B cell (primary cell): ENCODE measurements at regions not wholly inside any gene's neighbourhood (a gene's known extent, or its start where the extent isn't known, plus 50 kb on each side); places are given as distances from the start of the nearest gene placed in this dataset.

Experiments
- ATAC-seq: fragments of 200-7000 bp; cut with Tn5 transposase; one replicate; pipeline ENCODE4 v1.10.0; 2021; ENCODE audit warnings: low read depth, mild to moderate bottlenecking, moderate number of reproducible peaks, moderate library complexity
- CTCF ChIA-PET: fragments of 350-600 bp; sonication (Branson Sonifier 250); formaldehyde crosslinking; loops from one replicate; lab custom pipeline; 2021; ENCODE audit warnings: antibody characterized with exemption, inconsistent platforms; lab: Charles Lee
- POLR2A ChIA-PET: fragments of 350-600 bp; sonication (Branson Sonifier 250); formaldehyde crosslinking; loops from one replicate; lab custom pipeline; 2021; ENCODE audit warnings: antibody characterized with exemption; lab: Charles Lee
- DNase-seq: peaks from one replicate; pipeline ENCODE4 v3.0.0; 2013
- H2AFZ ChIP-seq: 2 replicates; pipeline ENCODE4 v1.6.1; 2012; ENCODE audit warnings: mild to moderate bottlenecking, low read depth, low read length; ENCODE audit not compliant: insufficient read depth, poor library complexity, severe bottlenecking
- H3K27ac ChIP-seq, 2 donors: 1 replicate in 1 of 2; 2 replicates in 1 of 2; pipeline ENCODE4 v1.5.1; 2012 to 2013; ENCODE audit warnings: low read length in 2 of 2, mild to moderate bottlenecking in 2 of 2, moderate library complexity in 1 of 2
- H3K27me3 ChIP-seq, 4 experiments: fragments of 200-600 bp in 1 of 4; sonication (generic) in 1 of 4; replicated peaks in 1 of 4; 1 replicate in 2 of 4; 2 replicates in 2 of 4; pipeline versions ENCODE4 v1.6.1 to v1.7.0; 2013 to 2016; ENCODE audit warnings: low read length in 3 of 4, mild to moderate bottlenecking in 2 of 4, mixed read lengths in 1 of 4, moderate library complexity in 1 of 4; ENCODE audit not compliant: insufficient read depth in 4 of 4, control insufficient read depth in 3 of 4; ENCODE audit errors: control extremely low read depth in 1 of 4
- H3K36me3 ChIP-seq, 2 experiments: replicated peaks in 1 of 2; 1 replicate in 1 of 2; 2 replicates in 1 of 2; pipeline versions ENCODE4 v1.6.1 to v1.7.1; 2013; ENCODE audit warnings: low read length in 1 of 2; ENCODE audit not compliant: insufficient read depth in 2 of 2, control insufficient read depth in 1 of 2; ENCODE audit errors: control extremely low read depth in 1 of 2, extremely low read depth in 1 of 2
- H3K4me1 ChIP-seq, 2 donors: fragments of 200-600 bp in 1 of 2; sonication (generic) in 1 of 2; 1 replicate in 1 of 2; 2 replicates in 1 of 2; pipeline versions ENCODE4 v1.5.1 to v1.6.1; 2013 to 2017; ENCODE audit warnings: low read length in 2 of 2; ENCODE audit not compliant: control insufficient read depth in 2 of 2, insufficient read depth in 2 of 2
- H3K4me2 ChIP-seq: replicated peaks from 2 replicates; pipeline ENCODE3; 2012; ENCODE audit warnings: mild to moderate bottlenecking, low read depth, low read length; ENCODE audit not compliant: poor library complexity, severe bottlenecking
- H3K4me3 ChIP-seq, 5 experiments: fragments of 200-600 bp in 1 of 5; sonication (generic) in 1 of 5; 1 replicate in 3 of 5; 2 replicates in 2 of 5; pipeline versions ENCODE4 v1.5.1 to v1.7.0; 2011 to 2016; ENCODE audit warnings: low read length in 4 of 5, mild to moderate bottlenecking in 4 of 5, low read depth in 2 of 5, control low read depth in 1 of 5, moderate library complexity in 1 of 5; ENCODE audit not compliant: insufficient read depth in 1 of 5; ENCODE audit errors: control extremely low read depth in 1 of 5, extremely low read depth in 1 of 5
- H3K79me2 ChIP-seq: fragments of 200-600 bp; sonication (generic); one replicate; pipeline ENCODE4 v1.6.0; 2016; ENCODE audit warnings: low read length; ENCODE audit not compliant: control insufficient read depth, insufficient read depth
- H3K9ac ChIP-seq: fragments of 200-600 bp; sonication (generic); 2 replicates; pipeline ENCODE4 v1.6.1; 2017; ENCODE audit warnings: mild to moderate bottlenecking, low read length, moderate library complexity
- H3K9me3 ChIP-seq, 3 donors: one replicate each; pipeline versions ENCODE4 v1.6.1 to v1.7.1; 2013; ENCODE audit warnings: low read length in 2 of 3; ENCODE audit not compliant: control insufficient read depth in 2 of 3, insufficient read depth in 1 of 3; ENCODE audit errors: control extremely low read depth in 1 of 3
- H4K20me1 ChIP-seq: 2 replicates; pipeline ENCODE4 v1.6.0; 2012; ENCODE audit warnings: mild to moderate bottlenecking, low read length; ENCODE audit not compliant: insufficient read depth, control insufficient read depth, poor library complexity, severe bottlenecking
- H3K27ac Mint-ChIP-seq: one replicate; pipeline ENCODE4 v1.8.0; 2021; ENCODE audit warnings: mixed read lengths
- H3K27me3 Mint-ChIP-seq: one replicate; pipeline ENCODE4 v1.8.0; 2021; ENCODE audit warnings: mixed read lengths
- H3K4me1 Mint-ChIP-seq: one replicate; pipeline ENCODE4 v1.8.0; 2021; ENCODE audit warnings: mixed read lengths
- H3K4me3 Mint-ChIP-seq: one replicate; pipeline ENCODE4 v1.8.0; 2021; ENCODE audit warnings: mixed read lengths
- H3K9me3 Mint-ChIP-seq: one replicate; pipeline ENCODE4 v1.8.0; 2022; ENCODE audit warnings: mixed read lengths; ENCODE audit not compliant: insufficient read depth
- EZH2 ChIP-seq: IDR thresholded peaks from 2 replicates; pipeline ENCODE4 v1.6.1; 2012; ENCODE audit warnings: borderline replicate concordance, low read depth, mild to moderate bottlenecking, moderate library complexity, low read length; ENCODE audit not compliant: insufficient read depth, poor library complexity, severe bottlenecking
- WGBS: methylation state at CpG from one replicate; pipeline ENCODE4 v1.1.5; 2013; ENCODE audit warnings: missing lambda C conversion rate; ENCODE audit not compliant: insufficient coverage; 5-methylcytosine and 5-hydroxymethylcytosine counted together
- intact Hi-C: fragments of 100-400 bp; cut with micrococcal nuclease; formaldehyde crosslinking; loops from one replicate; pipeline ENCODE4 v1.10.0; 2022
- TF ChIP-seq, protein P1 (sequence below): fragments of 200-600 bp; IDR thresholded peaks from one replicate; pipeline ENCODE4 v1.8.0; 2022; ENCODE audit warnings: antibody characterized with exemption, mild to moderate bottlenecking

GRCh38 chr7:153414288-153414629 lies 637.9 kb upstream of the DPP6 start:
- Histone ChIP-seq H3K9me3 (peaks cover 0 to 25% (median 0%) of the 10 kb centered on the region in 3 donors), H3K27me3 (no peaks in the 10 kb centered on the region), H3K4me3 (no peak overlapping the region), H3K79me2 (no peaks in the 10 kb centered on the region), H3K9ac (no peak overlapping the region), H3K36me3 (no peaks in the 10 kb centered on the region), H3K27ac (no peak overlapping the region), H3K4me2 (no peak overlapping the region), H4K20me1 (no peaks in the 10 kb centered on the region), H2AFZ (no peak overlapping the region), H3K4me1 (no peaks in the 10 kb centered on the region)
- POLR2A ChIA-PET = no interaction called here
- Mint-ChIP-seq H3K27ac (no peak overlapping the region), H3K9me3 (peaks cover 3% of the 10 kb centered on the region), H3K27me3 (no peaks in the 10 kb centered on the region), H3K4me1 (no peaks in the 10 kb centered on the region), H3K4me3 (no peak overlapping the region)
- intact Hi-C loops = no loop called here
- DNase-seq (no peak), ATAC-seq (no peak)
- CTCF ChIA-PET = no interaction called here
- TF ChIP-seq, protein P1, sequence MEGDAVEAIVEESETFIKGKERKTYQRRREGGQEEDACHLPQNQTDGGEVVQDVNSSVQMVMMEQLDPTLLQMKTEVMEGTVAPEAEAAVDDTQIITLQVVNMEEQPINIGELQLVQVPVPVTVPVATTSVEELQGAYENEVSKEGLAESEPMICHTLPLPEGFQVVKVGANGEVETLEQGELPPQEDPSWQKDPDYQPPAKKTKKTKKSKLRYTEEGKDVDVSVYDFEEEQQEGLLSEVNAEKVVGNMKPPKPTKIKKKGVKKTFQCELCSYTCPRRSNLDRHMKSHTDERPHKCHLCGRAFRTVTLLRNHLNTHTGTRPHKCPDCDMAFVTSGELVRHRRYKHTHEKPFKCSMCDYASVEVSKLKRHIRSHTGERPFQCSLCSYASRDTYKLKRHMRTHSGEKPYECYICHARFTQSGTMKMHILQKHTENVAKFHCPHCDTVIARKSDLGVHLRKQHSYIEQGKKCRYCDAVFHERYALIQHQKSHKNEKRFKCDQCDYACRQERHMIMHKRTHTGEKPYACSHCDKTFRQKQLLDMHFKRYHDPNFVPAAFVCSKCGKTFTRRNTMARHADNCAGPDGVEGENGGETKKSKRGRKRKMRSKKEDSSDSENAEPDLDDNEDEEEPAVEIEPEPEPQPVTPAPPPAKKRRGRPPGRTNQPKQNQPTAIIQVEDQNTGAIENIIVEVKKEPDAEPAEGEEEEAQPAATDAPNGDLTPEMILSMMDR = no peak
- TF ChIP-seq EZH2 = no peak

- TF ChIP-seq, protein P1 = no peak
- no peak for TF ChIP-seq EZH2
- WGBS = 81% methylated on average over 5 of the region's 6 CpGs
- ATAC-seq = no peak
- no peaks in the 10 kb centered on the region for H3K27me3 ChIP-seq
- no peak overlapping the region for H3K4me3 ChIP-seq
- Mint-ChIP-seq H3K27ac (no peak overlapping the region), H3K4me1 (no peaks in the 10 kb centered on the region), H3K4me3 (no peak overlapping the region), H3K27me3 (no peaks in the 10 kb centered on the region), H3K9me3 (peaks cover 3% of the 10 kb centered on the region)
- no peak overlapping the region for H3K27ac ChIP-seq
- intact Hi-C loops = no loop called here
- ChIA-PET POLR2A (no interaction called here), CTCF (no interaction called here)
- H3K9me3 ChIP-seq = peaks cover 0 to 22% (median 0%) of the 10 kb centered on the region in 3 donors
- no peak overlapping the region for H3K9ac ChIP-seq
- H3K4me1 ChIP-seq = no peaks in the 10 kb centered on the region
- no peaks in the 10 kb centered on the region for H3K36me3 ChIP-seq
- DNase-seq = no peak
- H3K4me2 ChIP-seq = no peak overlapping the region
- no peaks in the 10 kb centered on the region for H4K20me1 ChIP-seq
- H2AFZ ChIP-seq = no peak overlapping the region
- H3K79me2 ChIP-seq = no peaks in the 10 kb centered on the region
Measured at GRCh38 chr7:153415632-153416031, 636.6 kb upstream of the DPP6 start.
